ENCODE measurements at regions not wholly inside any gene's neighbourhood (a gene's known extent, or its start where the extent isn't known, plus 50 kb on each side); places are given as distances from the start of the nearest gene placed in this dataset.
A peak's percentile ranks its signal among the peaks of the same experiment; 100 is the strongest.
"Not testable (repeated sequence)": the region's sequence is repeated elsewhere in the genome, so short reads cannot be mapped to it uniquely, and the experiment has no call there.

DNA sequence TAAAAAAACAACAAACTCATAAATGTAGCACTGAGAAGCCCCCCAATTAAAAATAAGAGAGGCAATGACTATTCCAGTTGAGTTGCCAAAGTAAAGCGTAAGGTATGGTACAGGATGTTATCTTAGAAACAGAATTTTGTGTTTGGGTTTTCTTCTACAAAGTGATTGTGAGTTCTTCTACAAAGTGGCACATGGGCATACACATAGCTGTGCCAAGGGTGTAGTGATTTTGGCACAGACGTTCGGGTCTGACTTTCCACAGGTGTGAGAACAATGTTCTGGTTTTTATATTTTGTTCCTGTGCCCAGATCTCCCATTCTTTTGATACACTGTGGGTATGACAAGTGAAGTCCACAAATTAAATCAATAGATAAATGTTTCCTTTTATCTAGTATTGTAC is 190.1 kb upstream of the CSNK1A1L start:
- no peak for DNase-seq (ENCODE audit: low spot score)

DNA sequence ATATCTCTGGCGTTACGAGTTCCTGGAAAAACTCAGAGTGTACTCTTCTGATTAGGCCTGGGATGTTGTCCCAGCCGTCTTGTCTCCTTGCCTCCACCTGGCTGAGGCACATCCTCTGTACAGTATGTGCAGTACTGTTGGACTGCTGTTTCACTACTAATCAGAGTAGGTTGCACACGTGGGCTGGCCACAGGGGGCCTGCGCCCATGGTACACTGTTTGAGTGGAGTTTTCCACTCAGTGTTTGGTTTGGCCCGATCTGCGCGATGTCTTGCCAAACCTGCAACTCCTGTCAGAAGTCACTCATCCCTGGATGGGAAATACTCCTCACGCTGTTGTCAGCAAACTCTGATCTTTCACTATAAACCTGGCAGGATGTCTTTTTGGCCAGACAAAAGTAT is 189.6 kb upstream of the CSNK1A1L start:
- no peak for DNase-seq (ENCODE audit: low spot score)

DNA sequence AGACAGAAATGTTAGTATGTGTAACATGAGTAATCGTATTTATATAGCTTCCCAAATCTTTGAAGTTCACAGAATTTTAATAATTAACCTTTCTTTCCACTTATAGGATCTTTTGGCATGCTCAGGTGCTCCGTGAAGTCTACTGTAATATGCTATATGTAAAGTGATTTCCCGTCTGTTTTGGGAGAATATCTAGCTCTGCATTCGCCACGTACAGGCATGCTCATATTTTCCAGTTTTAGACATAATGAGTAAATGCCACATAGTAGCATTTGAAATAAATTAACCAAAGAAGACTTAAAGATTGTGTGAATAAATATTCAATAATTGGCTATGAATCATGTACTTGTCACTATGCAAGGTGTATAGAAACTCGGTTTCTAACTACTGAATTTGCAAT is 189.0 kb upstream of the CSNK1A1L start:
- no peak for DNase-seq (ENCODE audit: low spot score)

DNA sequence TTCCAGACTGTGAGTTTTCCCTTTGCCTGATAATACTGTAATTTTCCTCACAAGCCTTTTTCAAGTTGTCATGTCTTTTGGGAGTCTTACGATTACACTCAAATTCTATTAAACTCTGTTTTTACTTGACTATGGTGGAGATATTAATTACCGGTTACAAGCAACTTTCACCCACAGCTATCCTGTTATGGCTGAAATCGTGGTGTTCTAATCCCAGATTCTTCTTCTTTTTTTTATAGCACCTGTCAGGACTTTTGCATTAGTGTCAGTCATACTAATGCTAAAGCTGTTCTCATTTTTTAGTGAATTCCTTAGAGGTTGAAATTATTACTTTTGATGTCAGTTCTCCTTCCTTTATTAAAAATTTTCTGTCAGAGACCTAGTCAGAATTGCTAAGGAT is 187.8 kb upstream of the CSNK1A1L start:
- DNase-seq (ENCODE audit: low spot score): no peak

DNA sequence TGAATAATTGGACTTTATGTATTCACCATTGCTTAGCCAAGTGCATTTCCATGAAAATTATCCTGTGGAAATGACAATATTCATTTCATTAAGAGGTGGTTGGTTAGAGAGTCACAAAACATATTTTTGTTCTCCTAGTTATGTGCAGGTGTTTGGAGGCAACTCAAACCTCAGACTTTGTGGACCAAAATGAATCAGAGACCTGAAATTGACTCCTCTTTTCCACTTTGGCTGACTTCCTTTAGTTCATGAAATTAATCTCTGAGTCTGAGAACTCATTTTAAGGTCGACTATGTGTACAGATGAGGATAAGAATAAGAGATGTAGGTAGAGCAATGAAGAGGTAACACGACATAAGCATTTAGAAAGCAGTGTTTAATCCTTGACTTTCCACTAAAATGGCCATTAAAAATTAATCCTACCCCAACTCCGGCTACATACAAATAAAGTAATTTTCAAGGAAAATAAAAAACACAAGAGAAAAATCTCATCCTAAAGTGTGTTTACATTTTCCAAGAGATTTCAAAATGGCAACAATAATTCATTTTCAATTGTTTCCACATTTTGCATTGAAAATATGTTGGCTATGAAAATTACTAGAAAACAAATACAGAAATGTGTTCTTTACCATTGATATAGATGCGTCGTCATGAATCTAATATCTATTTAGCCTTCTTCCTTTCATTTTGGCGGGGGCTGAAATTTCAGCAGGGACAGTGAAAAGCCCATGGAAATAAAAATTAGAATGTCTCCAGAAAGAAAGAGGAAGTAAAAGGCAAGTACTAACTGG is 185.4 kb upstream of the CSNK1A1L start:
- DNase-seq (ENCODE audit: low spot score): no peak

DNA sequence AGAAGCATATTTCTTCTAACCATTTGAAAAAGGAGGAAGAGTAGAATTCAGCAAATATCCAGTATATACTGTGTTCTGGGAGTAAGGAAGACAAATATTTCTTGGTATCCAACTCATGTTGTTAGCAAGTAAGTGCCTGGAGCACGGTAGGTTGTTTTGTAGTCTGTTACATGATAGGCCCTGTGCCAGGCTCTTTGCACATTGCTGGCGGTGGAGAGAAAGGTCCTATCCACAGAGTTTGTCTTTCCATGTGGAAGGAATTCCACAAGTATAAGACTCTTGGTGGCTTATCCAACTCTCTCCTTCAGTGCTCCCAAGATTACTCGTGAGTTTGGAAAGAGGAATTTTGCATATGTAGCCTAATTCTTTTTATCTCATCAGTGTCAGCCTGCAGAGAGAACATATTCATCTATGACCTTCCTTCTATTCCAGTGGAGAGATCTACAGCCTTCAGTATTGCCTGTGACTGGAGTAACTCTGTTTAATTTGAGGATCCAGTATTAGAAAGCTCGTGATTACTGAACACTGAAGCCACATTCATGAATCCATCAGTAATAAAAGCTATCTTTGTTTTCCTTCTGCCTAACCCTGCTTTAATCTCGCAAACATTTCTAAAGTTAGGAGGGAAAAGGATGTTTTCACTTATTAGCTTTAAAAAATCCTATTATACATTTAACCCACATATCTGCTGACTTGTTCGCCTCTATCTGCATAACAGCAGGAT is 183.9 kb upstream of the CSNK1A1L start:
- DNase-seq (ENCODE audit: low spot score): no peak

DNA sequence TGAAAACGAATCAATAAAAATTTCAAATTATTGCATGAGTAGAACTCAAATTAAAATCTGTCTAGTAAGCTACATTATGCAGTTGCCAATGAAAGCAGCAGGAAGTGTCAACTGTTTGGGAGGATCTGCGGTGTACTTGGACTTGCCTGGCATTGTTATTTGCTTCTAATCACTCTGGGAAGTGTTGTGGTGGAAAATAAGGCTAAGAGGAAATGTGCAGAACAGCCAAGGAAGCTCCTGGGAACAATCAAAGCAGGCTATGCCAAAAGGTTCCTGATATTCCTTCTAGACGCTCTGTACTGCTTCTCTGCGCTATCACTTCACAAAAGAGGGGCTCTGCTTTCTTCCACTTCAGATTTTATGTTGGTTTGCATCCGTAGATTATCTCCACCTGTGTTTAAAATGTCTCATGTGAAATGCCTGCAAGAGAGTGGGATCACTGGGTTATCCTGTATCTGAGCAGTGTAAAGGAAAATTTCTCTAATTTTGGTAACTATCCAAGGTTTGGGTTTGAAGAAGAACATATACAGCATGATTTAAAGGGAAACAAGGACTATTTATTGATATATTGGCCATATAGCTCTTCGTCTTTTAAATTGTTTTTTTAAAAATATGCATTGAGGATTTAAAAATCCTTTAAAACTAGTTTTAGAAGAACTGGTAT is 182.7 kb upstream of the CSNK1A1L start:
- DNase-seq (ENCODE audit: low spot score): no peak

DNA sequence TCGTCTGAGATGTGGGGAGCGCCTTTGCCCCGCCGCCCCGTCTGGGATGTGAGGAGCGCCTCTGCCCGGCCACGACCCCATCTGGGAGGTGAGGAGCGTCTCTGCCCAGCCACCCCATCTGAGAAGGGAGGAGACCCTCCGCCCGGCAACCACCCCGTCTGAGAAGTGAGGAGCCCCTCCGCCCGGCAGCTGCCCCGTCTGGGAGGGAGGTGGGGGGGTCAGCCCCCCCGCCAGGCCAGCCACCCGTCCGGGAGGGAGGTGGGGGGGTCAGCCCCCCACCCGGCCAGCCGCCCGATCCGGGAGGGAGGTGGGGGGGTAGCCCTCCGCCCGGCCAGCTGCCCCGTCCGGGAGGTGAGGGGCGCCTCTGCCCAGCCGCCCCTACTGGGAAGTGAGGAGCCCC is 174.8 kb upstream of the CSNK1A1L start:
- DNase-seq (ENCODE audit: low spot score): not testable (repeated sequence)

DNA sequence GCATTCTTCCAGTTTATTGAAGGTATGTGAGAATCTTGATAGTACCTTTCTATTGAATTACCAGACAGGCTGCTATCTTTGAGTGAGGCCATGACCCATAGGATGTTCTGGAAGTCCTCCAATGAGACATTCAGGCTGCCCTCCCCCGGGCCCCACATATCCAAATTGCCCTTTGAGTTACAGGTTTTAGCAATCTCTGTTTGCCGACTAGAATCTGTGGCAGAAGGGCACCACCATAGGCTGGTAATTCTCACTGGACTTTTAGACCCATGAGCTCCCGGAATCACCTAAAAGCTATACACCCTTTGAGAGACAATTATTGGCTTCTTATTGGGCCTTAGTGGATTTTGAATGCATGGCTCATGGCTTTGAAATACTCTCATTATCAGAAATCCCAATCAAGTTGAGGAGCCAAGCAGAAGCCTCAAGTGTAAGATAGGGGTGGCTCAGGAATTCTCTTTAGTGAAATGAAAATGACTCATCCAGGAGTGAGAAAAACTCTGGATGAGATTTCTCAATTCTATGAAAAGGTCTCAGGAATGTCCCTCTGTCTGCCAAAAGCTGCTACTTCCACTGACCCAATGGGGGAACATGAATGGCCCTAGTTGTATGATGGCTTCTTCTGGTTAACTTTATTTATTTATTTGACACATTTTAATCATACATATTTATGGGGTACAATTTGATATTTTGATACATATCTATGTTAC is 172.1 kb upstream of the CSNK1A1L start:
- DNase-seq (ENCODE audit: low spot score): peak; percentile 68

DNA sequence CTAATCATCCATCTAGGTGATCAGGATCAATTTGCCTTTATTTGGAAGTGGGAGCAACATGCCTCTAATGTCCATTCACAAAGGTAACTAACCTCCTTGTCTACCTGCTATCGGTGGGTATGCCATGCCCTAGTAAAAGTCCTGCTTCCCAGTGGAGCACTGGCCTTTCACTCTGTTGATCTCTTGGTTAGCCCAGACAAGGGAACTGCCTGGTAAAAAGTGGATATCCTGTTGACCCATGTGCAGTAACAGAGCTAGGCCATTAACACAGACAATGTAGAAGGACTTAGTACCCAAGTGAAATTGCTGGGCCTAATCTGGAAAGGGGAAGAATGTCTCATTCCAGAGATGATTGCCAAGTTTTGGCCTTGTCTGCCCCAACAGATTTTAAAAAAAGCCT is 171.5 kb upstream of the CSNK1A1L start:
- no peak for DNase-seq (ENCODE audit: low spot score)

DNA sequence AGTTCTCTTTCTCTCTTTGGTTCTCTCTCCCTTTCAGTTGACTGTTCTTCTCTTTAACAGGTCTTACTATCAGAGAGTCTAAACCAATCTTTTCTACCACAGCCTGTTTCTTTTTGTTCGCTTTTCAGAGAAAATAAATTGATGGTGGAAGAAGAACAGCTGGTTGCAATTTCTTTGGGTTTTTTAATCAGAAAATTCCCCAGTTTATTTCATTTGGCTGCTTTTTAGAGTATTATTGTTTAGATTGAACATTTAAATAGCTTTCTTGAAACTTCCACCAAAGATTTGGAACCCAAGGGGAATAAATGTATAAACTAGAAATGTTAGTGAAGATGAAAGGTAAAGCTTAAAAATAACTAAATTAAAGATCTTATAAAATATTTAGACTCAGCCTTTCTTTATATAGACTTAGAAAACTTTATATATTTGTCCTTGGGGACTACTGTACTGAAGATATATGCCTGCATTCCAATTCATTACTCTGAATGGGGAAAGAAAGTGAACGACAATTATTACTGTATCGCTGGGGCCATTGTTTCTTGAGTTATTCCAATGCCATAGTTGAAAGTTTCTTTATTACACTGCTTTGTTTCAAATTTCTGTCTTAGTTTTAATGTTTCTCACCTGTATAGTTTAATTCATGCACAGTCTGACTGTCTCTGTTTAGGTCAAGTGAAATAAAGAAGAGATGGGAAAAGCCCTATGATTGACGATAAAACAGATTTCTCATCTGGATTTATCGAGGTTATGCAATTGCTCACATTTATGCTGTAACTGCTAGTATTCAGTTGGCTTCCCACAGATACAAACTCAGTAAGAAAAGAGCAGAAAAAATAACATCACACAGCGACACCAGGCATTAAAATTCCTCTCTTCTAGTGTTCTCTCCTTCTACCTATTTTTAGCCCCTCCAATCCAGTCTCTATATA is 169.4 kb upstream of the CSNK1A1L start:
- DNase-seq (ENCODE audit: low spot score): no peak

DNA sequence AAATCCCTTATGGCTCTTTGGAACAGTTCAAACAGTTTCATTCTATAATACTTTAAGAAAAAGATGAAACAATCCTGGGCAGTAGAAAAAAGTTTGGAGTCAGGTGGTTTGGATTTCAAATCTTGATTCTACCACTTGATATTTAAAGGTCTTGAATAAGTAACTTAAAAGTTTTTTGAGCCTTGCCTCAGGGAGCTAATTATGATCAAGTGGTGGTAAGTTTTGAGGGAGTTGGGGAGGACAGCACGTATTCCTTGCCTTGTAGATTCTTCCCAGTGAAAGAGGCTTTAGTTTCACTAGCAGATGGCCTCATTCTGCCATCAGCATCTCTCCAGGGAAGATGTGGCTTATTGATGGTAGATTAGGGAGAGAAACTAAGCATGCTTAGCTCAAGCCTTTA is 168.4 kb upstream of the CSNK1A1L start:
- DNase-seq (ENCODE audit: low spot score): no peak

DNA sequence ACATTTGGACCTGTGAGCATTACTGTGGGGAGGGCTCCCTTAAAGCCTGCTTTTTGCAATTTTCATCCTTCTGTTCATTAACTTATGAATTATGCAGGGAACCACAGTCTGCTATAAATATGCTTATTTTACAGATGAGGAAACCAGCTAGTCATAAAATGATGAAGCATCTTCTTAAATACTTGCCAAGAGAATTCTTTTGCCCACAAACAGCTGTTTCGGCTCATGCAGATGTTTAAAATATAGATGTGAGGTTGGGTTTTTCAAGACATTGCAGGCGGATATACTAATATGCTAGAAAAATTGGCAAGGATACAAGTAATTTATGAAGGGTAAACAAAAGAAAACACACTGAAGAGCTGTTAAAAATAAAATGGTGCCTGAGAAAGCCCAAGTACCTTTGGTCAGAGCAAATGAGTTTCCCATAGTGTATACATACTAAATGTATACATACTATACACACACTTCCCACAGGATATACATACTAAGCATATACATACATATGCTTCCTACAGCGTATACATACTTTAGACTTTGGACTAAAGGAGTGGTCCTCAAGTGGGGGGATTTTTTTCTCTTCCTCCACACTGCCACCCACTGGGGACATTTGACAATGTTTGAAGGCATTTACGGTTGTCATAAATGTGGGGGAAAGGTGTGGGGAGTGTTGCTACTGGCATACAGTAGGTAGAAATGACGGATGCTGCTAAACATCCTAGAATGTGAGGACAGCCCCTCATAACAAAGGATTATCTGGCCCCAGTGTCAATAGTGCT is 164.9 kb upstream of the CSNK1A1L start:
- DNase-seq (ENCODE audit: low spot score): no peak

DNA sequence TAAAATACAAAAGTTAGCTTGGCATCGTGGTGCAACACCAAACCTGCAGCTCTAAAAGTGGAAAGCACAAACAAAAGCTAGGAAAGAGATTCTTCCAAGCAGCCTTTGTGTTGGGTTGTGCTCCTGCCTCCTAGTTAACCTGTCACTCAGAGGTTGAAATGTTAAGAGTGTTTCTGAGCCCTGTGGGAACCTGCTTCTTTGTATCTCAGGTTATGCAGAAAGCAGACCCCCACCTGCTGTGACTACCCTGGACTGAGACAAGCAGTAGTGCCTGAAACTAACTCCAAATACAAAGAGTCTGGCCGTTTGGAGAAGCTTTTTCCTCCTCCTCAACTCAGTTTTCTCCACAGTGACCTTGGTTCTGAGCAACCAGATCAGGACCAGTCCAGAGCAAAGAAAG is 158.4 kb upstream of the CSNK1A1L start:
- no peak for DNase-seq (ENCODE audit: low spot score)

DNA sequence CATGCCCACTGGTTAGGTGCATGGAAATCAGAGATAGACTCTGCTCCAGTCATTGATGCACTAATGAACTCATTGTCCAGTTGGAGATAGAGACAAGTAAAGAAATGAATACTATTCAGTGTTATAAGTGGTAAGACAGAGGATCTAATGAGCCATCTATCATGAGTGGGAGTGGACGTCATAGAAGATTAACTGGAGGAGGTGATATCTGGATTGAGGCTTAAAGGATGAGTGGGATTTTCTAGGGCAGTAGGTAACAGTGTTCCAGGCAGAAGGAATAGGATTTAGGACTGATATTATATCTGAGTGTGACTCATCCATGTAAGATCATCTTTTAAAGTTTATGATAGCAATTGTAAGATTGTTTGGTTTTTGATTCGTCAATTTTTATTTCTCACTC is 152.2 kb upstream of the CSNK1A1L start:
- no peak for DNase-seq (ENCODE audit: low spot score)

DNA sequence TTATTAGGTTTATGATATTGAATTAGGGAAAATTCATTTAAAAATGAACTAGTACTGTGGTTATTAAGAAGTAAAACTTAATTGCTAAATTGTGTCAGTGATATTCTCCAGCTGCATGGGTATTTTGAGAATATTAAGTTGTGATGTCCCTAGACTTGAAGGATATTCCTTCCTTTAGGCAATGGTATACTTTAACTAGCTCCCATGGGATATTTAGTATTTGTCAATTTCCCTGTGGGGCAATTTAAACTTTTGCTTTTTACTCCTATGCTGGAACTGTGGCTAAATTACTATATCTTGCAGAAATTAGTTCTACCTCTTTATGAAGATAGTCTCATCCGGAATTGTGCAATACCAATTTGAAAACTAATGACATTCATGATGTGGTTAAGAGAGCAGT is 151.6 kb upstream of the CSNK1A1L start:
- DNase-seq (ENCODE audit: low spot score): no peak

DNA sequence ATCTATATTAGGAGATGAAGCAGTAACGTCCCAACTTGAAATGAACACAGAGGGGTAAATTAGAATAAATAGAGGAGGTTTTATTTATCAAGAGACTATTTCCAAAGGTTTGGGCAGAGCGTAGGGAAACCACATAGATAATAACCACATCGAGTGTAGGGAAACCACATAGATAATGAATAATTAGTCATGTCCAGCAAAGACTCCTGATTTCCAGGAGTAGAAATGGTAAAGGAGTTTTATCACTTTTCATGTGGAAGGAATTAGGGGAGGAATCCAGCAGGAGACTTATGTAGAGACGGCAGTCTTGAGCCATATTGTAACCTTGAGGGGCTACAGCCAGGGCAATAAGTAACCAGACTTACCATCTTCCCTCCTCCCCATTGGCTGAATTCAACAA is 136.3 kb upstream of the CSNK1A1L start:
- no peak for DNase-seq (ENCODE audit: low spot score)

DNA sequence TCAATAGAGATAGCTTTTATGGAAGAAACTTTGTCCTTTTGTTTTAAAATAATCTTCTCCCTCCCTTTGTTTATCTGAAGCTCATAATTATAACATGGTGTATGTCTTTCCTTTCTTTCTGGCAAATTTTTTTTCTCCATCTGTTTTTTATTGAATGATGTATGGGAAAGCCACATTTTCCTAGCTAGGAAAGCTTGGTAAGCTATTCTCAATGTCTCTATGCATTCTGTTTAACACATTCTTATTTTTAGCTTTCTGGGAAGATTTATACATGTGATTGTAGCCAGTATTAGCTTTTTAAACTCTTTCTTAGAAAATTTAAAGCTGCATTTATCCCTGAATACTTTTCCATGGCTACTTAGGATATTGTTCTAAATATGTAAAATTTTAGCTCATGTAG is 124.9 kb upstream of the CSNK1A1L start:
- no peak for DNase-seq (ENCODE audit: low spot score)

DNA sequence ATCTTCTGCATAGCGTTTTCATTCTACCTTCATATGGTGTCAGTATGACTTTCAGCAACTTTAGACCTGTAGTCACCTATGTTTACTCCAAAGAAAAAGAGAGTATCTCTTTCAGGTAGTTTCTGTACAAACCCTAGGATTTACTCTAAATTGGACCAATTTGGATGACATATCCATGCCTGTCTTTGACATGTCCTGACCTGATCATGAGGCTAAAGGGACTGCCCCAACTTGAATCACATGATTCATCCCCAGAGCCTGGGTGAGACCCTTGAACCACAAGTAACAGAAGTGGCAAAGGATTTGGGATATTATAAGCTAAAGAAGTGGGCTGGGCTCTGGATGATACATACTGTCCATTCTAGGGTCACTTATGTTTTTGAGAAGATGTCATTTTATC is 124.5 kb upstream of the CSNK1A1L start:
- DNase-seq (ENCODE audit: low spot score): no peak

DNA sequence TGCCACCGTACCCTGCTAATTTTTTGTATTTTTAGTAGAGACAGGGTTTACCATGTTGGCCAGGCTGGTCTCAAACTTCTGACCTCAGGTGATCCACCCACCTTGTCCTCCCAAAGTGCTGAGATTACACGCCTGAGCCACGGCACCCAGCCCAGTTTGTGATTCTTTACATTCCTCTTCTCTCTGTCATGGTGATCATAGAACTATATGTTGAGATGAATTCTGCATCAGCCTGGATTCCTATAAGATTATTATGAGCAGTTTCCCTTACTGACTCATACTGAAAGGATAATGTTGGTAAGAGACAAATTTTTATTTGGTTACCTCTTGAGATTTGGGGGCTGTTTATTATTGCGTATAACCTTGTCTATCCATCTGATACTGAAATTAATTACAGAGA is 121.5 kb upstream of the CSNK1A1L start:
- no peak for DNase-seq (ENCODE audit: low spot score)
